Neuronal stem cell (in vitro differentiated cells): ENCODE measurements at regions not wholly inside any gene's neighbourhood (a gene's known extent, or its start where the extent isn't known, plus 50 kb on each side); places are given as distances from the start of the nearest gene placed in this dataset.

Source experiments
- DNase-seq: peaks from one replicate; pipeline ENCODE4 v3.0.0-alpha.2; 2013; ENCODE audit warnings: low spot score
- H2AFZ ChIP-seq: one replicate; pipeline ENCODE4 v1.6.1; 2013; ENCODE audit warnings: mild to moderate bottlenecking, low read length, inconsistent platforms
- H2AK5ac ChIP-seq: 2 replicates; pipeline ENCODE4 v1.6.1; 2013; ENCODE audit warnings: low read depth, mild to moderate bottlenecking, inconsistent platforms, low read length, moderate library complexity, mixed read lengths
- H2BK120ac ChIP-seq: 2 replicates; pipeline ENCODE4 v1.6.1; 2013; ENCODE audit warnings: low read depth, mild to moderate bottlenecking, inconsistent platforms, low read length, moderate library complexity, mixed read lengths
- H2BK12ac ChIP-seq: one replicate; pipeline ENCODE4 v1.6.1; 2013; ENCODE audit warnings: low read length, inconsistent platforms
- H2BK15ac ChIP-seq: 2 replicates; pipeline ENCODE4 v1.6.1; 2013; ENCODE audit warnings: mild to moderate bottlenecking, low read length, inconsistent platforms, mixed read lengths
- H2BK5ac ChIP-seq: one replicate; pipeline ENCODE4 v1.6.1; 2013; ENCODE audit warnings: inconsistent platforms, mild to moderate bottlenecking, low read length, moderate library complexity
- H3K14ac ChIP-seq: one replicate; pipeline ENCODE4 v1.6.1; 2013; ENCODE audit warnings: low read length, inconsistent platforms
- H3K18ac ChIP-seq: 2 replicates; pipeline ENCODE4 v1.6.1; 2013; ENCODE audit warnings: low read length, inconsistent platforms
- H3K23ac ChIP-seq: 2 replicates; pipeline ENCODE4 v1.6.1; 2013; ENCODE audit warnings: low read depth, mild to moderate bottlenecking, mixed read lengths, low read length, inconsistent platforms; ENCODE audit not compliant: poor library complexity
- H3K27ac ChIP-seq: replicated peaks from 3 replicates; pipeline ENCODE4 v1.5.1; 2013; ENCODE audit warnings: low read length, inconsistent platforms
- H3K27me3 ChIP-seq, 3 experiments: 2 replicates each; pipeline ENCODE4 v1.6.1; 2013; ENCODE audit warnings: low read length in 3 of 3, mild to moderate bottlenecking in 2 of 3, inconsistent platforms in 1 of 3, low read depth in 1 of 3, mixed read lengths in 1 of 3, moderate library complexity in 1 of 3; ENCODE audit not compliant: control insufficient read depth in 3 of 3, insufficient read depth in 3 of 3
- H3K36me3 ChIP-seq, 2 donors: replicated peaks in 1 of 2; 2 replicates each; pipeline ENCODE4 v1.6.1; 2013; ENCODE audit warnings: low read length in 2 of 2; ENCODE audit not compliant: control insufficient read depth in 2 of 2, insufficient read depth in 2 of 2
- H3K4ac ChIP-seq: 2 replicates; pipeline ENCODE4 v1.6.1; 2013; ENCODE audit warnings: inconsistent platforms, mild to moderate bottlenecking, low read length, moderate library complexity
- H3K4me1 ChIP-seq, 2 donors: 1 replicate in 1 of 2; 2 replicates in 1 of 2; pipeline ENCODE4 v1.6.1; 2013; ENCODE audit warnings: low read length in 2 of 2, low read depth in 1 of 2; ENCODE audit not compliant: control insufficient read depth in 2 of 2, insufficient read depth in 1 of 2
- H3K4me2 ChIP-seq: one replicate; pipeline ENCODE4 v1.6.1; 2013; ENCODE audit warnings: mild to moderate bottlenecking, low read length, inconsistent platforms; ENCODE audit not compliant: insufficient read depth, poor library complexity, severe bottlenecking
- H3K4me3 ChIP-seq, 2 donors: 2 replicates each; pipeline ENCODE4 v1.5.1; 2013; ENCODE audit warnings: low read length in 2 of 2, mild to moderate bottlenecking in 2 of 2, inconsistent platforms in 1 of 2, moderate library complexity in 1 of 2
- H3K79me1 ChIP-seq: one replicate; pipeline ENCODE4 v1.6.1; 2013; ENCODE audit warnings: low read depth, mild to moderate bottlenecking, inconsistent platforms, low read length, moderate library complexity
- H3K9ac ChIP-seq: one replicate; pipeline ENCODE4 v1.6.1; 2013; ENCODE audit warnings: mild to moderate bottlenecking, low read depth, low read length, inconsistent platforms; ENCODE audit not compliant: poor library complexity
- H3K9me3 ChIP-seq, 2 donors: replicated peaks in 1 of 2; 2 replicates each; pipeline versions ENCODE3 to v1.6.1; 2013; ENCODE audit warnings: low read length in 2 of 2, mild to moderate bottlenecking in 2 of 2, inconsistent platforms in 1 of 2, low read depth in 1 of 2, mixed read lengths in 1 of 2, moderate library complexity in 1 of 2; ENCODE audit not compliant: control insufficient read depth in 2 of 2, insufficient read depth in 1 of 2
- H4K8ac ChIP-seq: one replicate; pipeline ENCODE4 v1.6.1; 2013; ENCODE audit warnings: low read depth, mild to moderate bottlenecking, inconsistent platforms, low read length, moderate library complexity
- H4K91ac ChIP-seq: one replicate; pipeline ENCODE4 v1.6.1; 2013; ENCODE audit warnings: low read length, low read depth, mild to moderate bottlenecking, inconsistent platforms; ENCODE audit not compliant: poor library complexity
- WGBS, 2 donors: extraction: QIAGEN DNeasy Blood & Tissue Kit; methylation state at CpG; one replicate each; pipeline ENCODE4 v1.1.7; 2013; ENCODE audit warnings: missing lambda C conversion rate in 2 of 2, mixed read lengths in 1 of 2; ENCODE audit not compliant: insufficient read length in 2 of 2, insufficient replicate concordance in 1 of 2; ENCODE audit errors: extremely low coverage in 2 of 2; 5-methylcytosine and 5-hydroxymethylcytosine counted together

GRCh38 chr10:127610816-127611215, 61.7 kb downstream of the NPS start:
- H3K23ac ChIP-seq = no peak overlapping the region
- H2BK15ac ChIP-seq = no peak overlapping the region
- no peak overlapping the region for H3K4me3 ChIP-seq
- DNase-seq = no peak
- H3K4ac ChIP-seq = no peak overlapping the region
- no peak overlapping the region for H3K9ac ChIP-seq
- H3K4me2 ChIP-seq = no peak overlapping the region
- no peak overlapping the region for H2BK12ac ChIP-seq
- no peak overlapping the region for H2AFZ ChIP-seq
- no peak overlapping the region for H2AK5ac ChIP-seq
- no peak overlapping the region for H3K14ac ChIP-seq
- H4K8ac ChIP-seq = no peak overlapping the region
- H3K4me1 ChIP-seq = peaks cover 0 to 2% of the 10 kb centered on the region in 2 donors
- no peaks in the 10 kb centered on the region for H3K79me1 ChIP-seq
- no peaks in the 10 kb centered on the region for H3K36me3 ChIP-seq
- no peak overlapping the region for H3K18ac ChIP-seq
- no peak overlapping the region for H2BK120ac ChIP-seq
- peaks cover 0 to 2% of the 10 kb centered on the region in 2 donors for H3K9me3 ChIP-seq
- no peak overlapping the region for H3K27ac ChIP-seq
- H4K91ac ChIP-seq = no peak overlapping the region
- H2BK5ac ChIP-seq = no peak overlapping the region
- no CpG with 5 or more reads among the region's 1 CpG for WGBS, 2 donors
- H3K27me3 ChIP-seq = no peaks in the 10 kb centered on the region

GRCh38 chr10:127614484-127615017, 65.4 kb downstream of the NPS start:
- Histone ChIP-seq H4K8ac (no peak overlapping the region), H3K4me1 (peaks cover 0 to 2% of the 10 kb centered on the region in 2 donors), H3K23ac (peak overlapping the region; percentile 19), H3K36me3 (no peaks in the 10 kb centered on the region), H2BK12ac (peak overlapping the region; percentile 26), H3K4ac (no peak overlapping the region), H3K4me3 (no peak overlapping the region), H3K14ac (no peak overlapping the region), H4K91ac (no peak overlapping the region), H3K9me3 (no peaks in the 10 kb centered on the region), H2AK5ac (no peak overlapping the region), H2BK5ac (no peak overlapping the region), H3K79me1 (no peaks in the 10 kb centered on the region), H2BK15ac (no peak overlapping the region), H3K4me2 (no peak overlapping the region), H3K27ac (no peak overlapping the region), H3K9ac (no peak overlapping the region), H3K27me3 (no peaks in the 10 kb centered on the region), H2BK120ac (no peak overlapping the region), H2AFZ (no peak overlapping the region), H3K18ac (no peak overlapping the region)
- no CpG with 5 or more reads among the region's 7 CpGs for WGBS, 2 donors
- DNase-seq = no peak

- Histone ChIP-seq H2BK5ac (no peak overlapping the region), H3K4me3 (no peak overlapping the region), H2BK15ac (no peak overlapping the region), H4K91ac (no peak overlapping the region), H3K79me1 (no peaks in the 10 kb centered on the region), H3K14ac (no peak overlapping the region), H3K4me2 (no peak overlapping the region), H3K23ac (no peak overlapping the region), H2AK5ac (no peak overlapping the region), H4K8ac (no peak overlapping the region), H3K36me3 (no peaks in the 10 kb centered on the region), H2BK12ac (no peak overlapping the region), H3K27me3 (no peaks in the 10 kb centered on the region), H2BK120ac (no peak overlapping the region), H3K27ac (no peak overlapping the region), H3K4ac (no peak overlapping the region), H3K18ac (no peak overlapping the region), H2AFZ (no peak overlapping the region), H3K9me3 (no peaks in the 10 kb centered on the region), H3K4me1 (no peaks in the 10 kb centered on the region), H3K9ac (no peak overlapping the region)
- DNase-seq = no peak
- no CpG with 5 or more reads among the region's 3 CpGs for WGBS, 2 donors
Measured at GRCh38 chr10:127618797-127619196, 69.7 kb downstream of the NPS start.

- H3K27me3 ChIP-seq = no peaks in the 10 kb centered on the region
- no peak overlapping the region for H2BK15ac ChIP-seq
- H3K27ac ChIP-seq = no peak overlapping the region
- H4K8ac ChIP-seq = no peak overlapping the region
- H2BK5ac ChIP-seq = no peak overlapping the region
- no peak overlapping the region for H2AFZ ChIP-seq
- DNase-seq = no peak
- no peak overlapping the region for H3K4ac ChIP-seq
- no peak overlapping the region for H3K18ac ChIP-seq
- WGBS, 2 donors = no CpG with 5 or more reads among the region's 5 CpGs
- H3K14ac ChIP-seq = no peak overlapping the region
- no peak overlapping the region for H2BK120ac ChIP-seq
- H3K79me1 ChIP-seq = no peaks in the 10 kb centered on the region
- no peaks in the 10 kb centered on the region for H3K36me3 ChIP-seq
- no peaks in the 10 kb centered on the region for H3K9me3 ChIP-seq
- no peak overlapping the region for H3K23ac ChIP-seq
- H2BK12ac ChIP-seq = no peak overlapping the region
- H4K91ac ChIP-seq = no peak overlapping the region
- H3K4me1 ChIP-seq = no peaks in the 10 kb centered on the region
- H3K4me3 ChIP-seq = no peak overlapping the region
- no peak overlapping the region for H2AK5ac ChIP-seq
- H3K9ac ChIP-seq = no peak overlapping the region
- H3K4me2 ChIP-seq = no peak overlapping the region
Measured at GRCh38 chr10:127619546-127620325, 70.6 kb downstream of the NPS start.
